GM12875 (cell line): ENCODE measurements at regions not wholly inside any gene's neighbourhood (a gene's known extent, or its start where the extent isn't known, plus 50 kb on each side); places are given as distances from the start of the nearest gene placed in this dataset.

ENCODE experiments used
- H3K4me3 ChIP-seq: one replicate; pipeline ENCODE4 v1.5.1; 2011; ENCODE audit warnings: low read depth, low read length, control low read depth
- CTCF ChIP-seq: IDR thresholded peaks from 2 replicates; pipeline ENCODE4 v1.5.1; 2011; ENCODE audit warnings: low read depth, mild to moderate bottlenecking, control low read depth, inconsistent platforms, low read length, moderate library complexity, borderline replicate concordance; ENCODE audit not compliant: insufficient read depth

GRCh38 chr3:76387000-76387399 is 601.7 kb upstream of the ZNF717 start:
- H3K4me3 ChIP-seq = no peak overlapping the region
- TF ChIP-seq CTCF = no peak

GRCh38 chr3:76400141-76400540 is 614.8 kb upstream of the ZNF717 start:
- H3K4me3 ChIP-seq = no peak overlapping the region
- no peak for TF ChIP-seq CTCF

DNA sequence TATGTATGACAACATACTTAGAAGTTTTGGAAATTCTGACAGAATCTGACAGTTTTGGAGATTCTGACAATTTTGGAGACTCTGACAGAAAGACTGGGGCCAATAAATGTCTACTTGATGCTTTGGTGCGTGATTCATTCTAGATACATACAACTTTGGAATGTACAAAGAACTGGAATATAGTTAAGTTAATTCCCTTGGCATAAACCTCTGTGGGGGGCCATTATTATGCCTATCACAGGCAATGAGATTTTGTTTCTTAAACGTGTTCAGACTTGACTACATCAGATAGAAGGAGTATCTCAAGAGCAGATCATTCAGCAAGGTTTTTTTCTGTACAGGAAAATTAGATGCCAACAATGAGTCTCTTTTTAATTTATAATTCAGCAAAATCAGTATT is 617.6 kb upstream of the ZNF717 start:
- TF ChIP-seq CTCF = no peak
- no peak overlapping the region for H3K4me3 ChIP-seq

DNA sequence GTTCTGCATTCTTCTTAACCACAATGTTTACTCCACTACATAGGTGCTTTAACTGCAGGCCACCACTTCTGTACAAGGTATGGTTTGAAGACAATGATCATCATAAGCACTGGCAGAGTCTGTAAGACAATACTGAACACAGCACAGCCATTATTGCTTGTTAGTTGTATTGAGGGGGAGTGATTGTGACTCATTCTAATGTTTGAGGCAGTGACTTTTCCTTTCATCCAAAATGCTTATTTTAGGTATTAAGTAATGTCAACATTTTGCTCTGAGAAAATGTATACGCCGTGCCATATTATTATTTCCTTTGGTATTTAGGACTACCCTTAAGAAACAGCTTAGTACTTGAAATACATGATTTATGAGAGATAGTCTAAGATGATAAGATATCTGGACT is 618.2 kb upstream of the ZNF717 start:
- no peak overlapping the region for H3K4me3 ChIP-seq
- TF ChIP-seq CTCF = no peak

DNA sequence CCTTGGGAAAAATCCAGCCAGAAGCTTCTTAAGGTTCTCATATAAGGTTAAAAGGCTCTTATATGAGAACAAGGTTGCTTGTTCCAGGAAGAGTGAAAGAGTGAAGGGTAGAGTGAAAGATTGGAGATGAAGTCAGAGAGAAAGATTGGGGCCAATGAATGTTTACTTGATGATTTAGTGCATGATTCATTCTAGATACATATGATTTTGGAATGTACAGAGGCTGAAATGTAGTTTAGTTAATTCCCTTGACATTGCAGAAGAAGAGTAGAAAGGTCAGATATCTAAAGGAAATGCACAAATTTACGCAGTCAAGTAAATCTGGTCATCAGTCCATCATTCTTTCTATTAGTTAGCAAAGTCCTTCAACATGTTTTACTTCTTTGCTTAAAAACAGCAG is 619.8 kb upstream of the ZNF717 start:
- TF ChIP-seq CTCF = no peak
- no peak overlapping the region for H3K4me3 ChIP-seq

GRCh38 chr3:76410762-76411281 is 625.5 kb upstream of the ZNF717 start:
- no peak for TF ChIP-seq CTCF
- no peak overlapping the region for H3K4me3 ChIP-seq

GRCh38 chr3:76415384-76415783 is 624.5 kb upstream of the ROBO2 start:
- no peak overlapping the region for H3K4me3 ChIP-seq
- no peak for TF ChIP-seq CTCF
